NCI-H748 (cell line): ENCODE measurements at regions not wholly inside any gene's neighbourhood (a gene's known extent, or its start where the extent isn't known, plus 50 kb on each side); places are given as distances from the start of the nearest gene placed in this dataset.
"Not testable (repeated sequence)": the region's sequence is repeated elsewhere in the genome, so short reads cannot be mapped to it uniquely, and the experiment has no call there.

Experiments
- DNase-seq: peaks from one replicate; lab custom pipeline; 2025; ENCODE audit not compliant: unreplicated experiment; lab: John Stamatoyannopoulos, UW

- DNase-seq, result no peak
Measured at GRCh38 chr5:118554241-118554640, 434.1 kb downstream of the DTWD2 start.

GRCh38 chr5:118553662-118554061 is 434.7 kb downstream of the DTWD2 start:
- no peak for DNase-seq

DNA sequence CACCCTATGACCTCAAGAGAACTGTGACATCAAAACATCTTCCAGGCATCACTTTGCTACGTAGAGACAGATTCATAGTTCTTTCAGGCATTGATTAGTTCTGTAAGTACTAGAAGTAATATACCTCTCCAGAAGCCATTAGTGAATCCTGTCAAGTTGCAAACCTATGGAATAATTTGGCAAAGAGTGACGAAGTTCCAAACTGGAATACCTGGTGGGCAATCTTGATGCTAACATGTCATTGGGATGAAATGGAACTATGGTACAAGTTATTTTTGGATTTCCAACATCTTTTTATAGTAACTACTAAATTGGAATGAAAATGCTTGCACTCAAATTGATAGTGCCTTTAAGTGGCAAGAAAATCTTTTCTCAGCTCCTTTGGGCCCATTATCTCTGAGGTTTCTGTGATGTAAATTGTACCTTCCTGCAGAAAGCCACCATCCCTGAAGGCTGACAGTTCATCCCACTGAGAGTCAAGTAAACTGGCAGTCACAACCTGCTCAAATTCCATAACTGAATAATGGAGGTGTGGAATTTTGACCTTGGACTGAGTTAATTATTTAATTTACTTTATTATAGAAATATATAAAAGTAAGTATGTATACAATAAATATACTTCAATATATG is 435.5 kb downstream of the DTWD2 start:
- no peak for DNase-seq

DNA sequence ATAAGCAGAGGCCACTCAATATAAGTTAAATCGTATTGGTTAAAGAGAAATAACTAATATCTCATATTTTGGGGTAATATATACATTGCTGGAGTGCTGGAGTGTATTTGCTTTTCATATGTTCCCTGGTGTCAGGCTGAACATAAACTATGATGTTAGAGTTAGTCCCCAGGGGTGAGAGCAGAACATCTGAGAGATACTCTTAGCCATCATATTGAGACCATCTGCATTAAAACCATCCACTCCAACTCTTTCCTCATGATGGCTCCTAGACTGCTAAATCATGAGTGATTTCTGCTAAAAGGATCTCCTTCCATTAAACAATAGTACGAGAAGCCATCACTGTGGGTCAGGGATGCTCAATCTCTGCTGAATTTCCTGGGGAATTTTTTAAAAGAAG is 436.2 kb downstream of the DTWD2 start:
- no peak for DNase-seq

DNA sequence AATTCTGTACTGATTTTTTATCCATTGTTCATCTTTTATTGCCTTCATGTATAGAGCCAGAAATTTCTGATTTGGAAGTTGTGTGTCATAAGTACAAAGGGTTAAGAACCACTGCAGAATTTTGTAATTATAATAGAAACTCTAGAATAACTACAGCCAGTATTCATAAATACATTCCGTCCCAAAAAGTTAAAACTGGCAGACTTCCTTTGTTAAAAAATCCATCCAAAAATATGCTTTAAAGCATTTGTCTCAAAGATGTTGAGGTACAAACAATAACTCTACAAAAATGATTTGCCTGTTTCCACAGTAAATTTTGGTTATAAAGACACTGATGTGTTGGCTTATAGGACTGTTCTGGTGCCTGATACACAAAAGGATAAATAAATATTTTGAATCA is 436.6 kb downstream of the DTWD2 start:
- DNase-seq, result no peak

DNA sequence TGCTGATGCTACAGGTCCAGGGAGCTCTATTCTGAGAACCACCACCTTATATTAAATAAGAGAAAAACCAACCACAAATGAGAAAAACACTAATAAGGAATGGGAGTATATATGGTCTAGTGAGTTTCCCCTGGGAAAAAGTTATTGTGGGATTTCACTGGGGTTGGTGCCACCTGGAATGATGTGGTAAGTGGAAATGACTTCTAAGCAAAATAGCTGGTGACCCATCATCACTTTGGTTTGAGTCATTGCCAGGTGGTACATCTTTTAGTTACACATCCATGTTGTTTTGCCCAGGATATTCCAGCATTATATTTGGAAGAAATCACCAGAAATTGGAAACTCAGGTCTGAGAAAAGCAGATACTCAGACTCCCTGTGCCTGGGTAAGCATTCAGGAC is 437.3 kb downstream of the DTWD2 start:
- no peak for DNase-seq

DNA sequence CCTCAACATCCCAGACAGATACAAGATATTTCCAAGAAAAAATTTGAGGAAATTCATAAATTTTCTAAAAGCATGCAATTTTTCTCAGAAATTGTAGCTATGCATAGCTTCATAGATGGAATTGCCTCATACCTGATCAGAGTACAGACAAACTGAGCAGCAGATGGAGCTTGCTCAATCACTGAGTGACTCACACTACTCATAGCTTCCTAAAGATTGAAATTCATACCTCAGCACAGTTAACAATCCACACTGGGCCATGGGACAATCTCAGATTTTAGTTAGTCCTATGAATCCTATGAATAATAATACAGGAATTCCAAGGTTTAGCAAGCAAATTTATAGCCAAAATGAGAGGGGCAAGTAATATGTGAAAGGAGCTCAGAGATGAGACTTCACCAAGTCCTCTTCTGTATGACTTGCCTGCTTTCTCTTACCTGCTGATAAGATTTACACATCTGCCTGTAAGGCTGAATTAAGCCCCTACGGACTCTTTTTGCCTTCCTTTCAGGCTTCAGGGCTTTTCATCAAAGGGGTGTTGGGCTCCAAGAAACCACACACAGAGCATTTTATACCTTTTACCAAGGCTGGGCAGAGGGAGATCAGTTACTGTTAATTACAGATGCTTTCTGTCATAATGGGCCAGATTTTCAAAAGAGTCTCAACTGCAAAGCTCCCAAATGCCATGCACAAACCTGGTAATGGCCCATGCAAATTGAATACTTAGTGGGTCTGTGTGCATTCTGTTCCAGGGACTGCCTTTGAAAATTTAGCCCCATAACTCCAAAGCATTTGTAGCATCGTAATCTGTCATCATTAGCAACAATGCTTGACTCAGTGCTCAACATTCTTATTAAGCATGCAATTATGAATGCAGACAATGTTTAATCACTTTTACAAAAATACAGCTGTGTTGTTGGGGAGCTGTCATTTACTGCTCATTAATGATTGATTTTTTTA is 439.3 kb downstream of the DTWD2 start:
- DNase-seq, result no peak

DNA sequence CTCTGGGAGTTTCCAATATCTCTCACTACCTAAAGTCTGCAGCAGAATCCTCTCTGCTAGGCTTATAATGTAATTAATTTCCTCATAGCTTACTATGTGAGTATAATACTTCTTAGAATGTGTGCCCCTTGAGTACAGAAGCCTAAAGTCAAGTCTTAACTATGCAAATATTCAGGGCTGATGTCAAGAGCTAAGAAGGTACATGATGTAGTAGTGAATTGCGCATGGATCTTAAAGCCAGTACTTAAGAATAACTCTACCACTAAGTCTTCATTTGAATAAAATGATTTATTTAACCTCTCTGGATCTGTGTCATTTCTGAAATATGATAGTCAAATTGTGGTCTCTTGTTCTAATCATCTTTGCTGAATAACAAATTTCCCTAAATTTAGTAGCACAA is 442.9 kb downstream of the DTWD2 start:
- DNase-seq, result no peak

GRCh38 chr5:118544887-118545449 is 443.4 kb downstream of the DTWD2 start:
- no peak for DNase-seq

DNA sequence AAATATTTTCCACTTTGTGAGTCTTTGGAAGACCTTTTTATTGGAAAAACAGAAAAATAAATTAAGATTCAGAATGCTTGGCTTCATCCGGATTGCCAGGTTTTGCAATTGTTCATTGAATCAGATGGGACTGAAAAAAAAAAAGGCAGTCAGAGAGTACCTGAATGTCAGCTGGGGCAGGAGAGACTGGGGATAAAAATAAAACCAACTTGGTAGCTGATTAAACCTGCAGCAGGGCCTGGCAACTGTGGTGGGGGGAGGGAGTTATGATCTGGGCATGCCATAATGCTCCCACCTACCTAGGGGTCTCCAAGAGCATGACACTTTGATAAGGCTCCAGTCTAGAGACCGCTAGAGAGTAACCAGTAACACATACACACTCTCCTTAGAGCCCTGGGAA is 454.4 kb downstream of the DTWD2 start:
- no peak for DNase-seq

- no peak for DNase-seq
Measured at GRCh38 chr5:118533156-118533555, 455.2 kb downstream of the DTWD2 start.

DNA sequence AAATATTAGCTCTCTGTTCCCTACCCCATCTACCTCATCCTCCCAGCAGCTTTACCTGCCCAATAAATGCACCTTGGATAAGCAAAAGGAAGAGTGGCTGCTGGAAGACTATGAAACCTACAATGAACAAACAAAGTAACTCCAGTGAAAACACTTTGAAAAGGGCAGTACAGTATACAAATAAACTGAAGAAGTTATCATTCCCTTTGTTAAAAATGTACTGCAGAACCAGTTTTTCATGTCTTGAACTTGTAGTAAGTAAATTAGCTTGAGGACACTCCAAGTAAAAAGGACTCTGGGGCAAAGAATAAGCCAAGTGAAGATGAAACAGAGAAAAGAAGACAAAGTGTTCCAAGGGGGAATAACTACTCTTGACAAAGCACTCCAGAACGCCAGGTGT is 457.1 kb downstream of the DTWD2 start:
- DNase-seq, result no peak

GRCh38 chr5:118529361-118530144 is 458.8 kb downstream of the DTWD2 start:
- DNase-seq, result no peak

- DNase-seq, result no peak
Measured at GRCh38 chr5:118522626-118523025, 465.7 kb downstream of the DTWD2 start.

GRCh38 chr5:118520771-118521415 is 467.5 kb downstream of the DTWD2 start:
- no peak for DNase-seq

DNA sequence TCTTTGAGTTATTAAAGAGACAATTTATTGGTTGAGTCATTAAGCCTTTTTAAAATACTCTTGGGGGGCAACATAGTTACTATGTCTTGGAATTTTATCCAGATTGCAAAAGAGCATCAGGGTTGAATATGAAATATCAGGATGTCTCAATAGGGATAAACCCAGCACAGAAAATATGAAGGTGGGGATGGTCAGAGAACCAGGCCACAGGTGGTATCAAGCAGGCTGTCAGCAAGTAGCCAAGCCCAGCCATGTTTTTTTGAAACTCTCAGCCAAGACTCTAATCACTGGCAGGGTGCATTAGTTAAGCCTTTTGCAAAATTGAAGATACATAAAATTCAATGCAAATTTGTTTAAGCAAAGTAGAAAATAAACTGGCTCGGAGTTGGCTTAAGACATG is 468.9 kb downstream of the DTWD2 start:
- no peak for DNase-seq

DNA sequence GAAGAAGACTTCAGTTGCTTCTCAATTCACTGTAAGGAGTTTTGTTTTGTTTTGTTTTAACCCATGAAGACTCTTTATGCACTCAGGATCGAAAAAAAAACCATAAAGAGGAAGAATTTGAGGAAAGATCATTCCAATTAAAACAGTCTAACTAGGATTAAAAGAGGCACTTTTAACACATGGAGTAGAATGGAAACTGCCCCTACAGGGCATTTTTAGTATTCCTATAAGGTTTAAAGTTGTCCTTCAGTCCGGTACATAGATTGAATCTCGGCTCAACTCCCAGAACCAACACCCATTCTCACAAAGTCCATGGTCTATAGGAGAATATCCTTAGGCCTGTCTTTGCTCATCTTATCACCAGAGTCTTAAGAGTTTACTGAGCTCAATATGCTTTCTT is 469.6 kb downstream of the DTWD2 start:
- DNase-seq, result no peak

DNA sequence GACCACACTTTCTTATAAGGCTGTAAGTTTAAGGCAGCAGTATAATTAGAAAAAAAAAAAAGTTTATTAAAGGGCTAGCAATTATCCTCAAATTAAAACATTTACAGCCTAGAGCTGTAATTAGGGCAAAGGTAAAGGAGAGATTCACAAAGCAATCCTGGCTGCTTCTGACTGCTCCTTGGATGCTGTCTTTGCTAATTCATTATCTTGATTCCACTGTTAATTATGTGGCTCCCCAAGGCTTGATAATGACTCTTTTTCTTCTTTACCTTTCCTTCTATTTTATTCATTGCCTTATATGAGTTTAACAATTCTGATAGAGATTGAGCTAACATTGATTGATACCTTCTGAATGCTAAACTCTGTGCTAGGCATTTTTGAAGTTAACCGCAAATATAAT is 476.5 kb downstream of the DTWD2 start:
- no peak for DNase-seq

DNA sequence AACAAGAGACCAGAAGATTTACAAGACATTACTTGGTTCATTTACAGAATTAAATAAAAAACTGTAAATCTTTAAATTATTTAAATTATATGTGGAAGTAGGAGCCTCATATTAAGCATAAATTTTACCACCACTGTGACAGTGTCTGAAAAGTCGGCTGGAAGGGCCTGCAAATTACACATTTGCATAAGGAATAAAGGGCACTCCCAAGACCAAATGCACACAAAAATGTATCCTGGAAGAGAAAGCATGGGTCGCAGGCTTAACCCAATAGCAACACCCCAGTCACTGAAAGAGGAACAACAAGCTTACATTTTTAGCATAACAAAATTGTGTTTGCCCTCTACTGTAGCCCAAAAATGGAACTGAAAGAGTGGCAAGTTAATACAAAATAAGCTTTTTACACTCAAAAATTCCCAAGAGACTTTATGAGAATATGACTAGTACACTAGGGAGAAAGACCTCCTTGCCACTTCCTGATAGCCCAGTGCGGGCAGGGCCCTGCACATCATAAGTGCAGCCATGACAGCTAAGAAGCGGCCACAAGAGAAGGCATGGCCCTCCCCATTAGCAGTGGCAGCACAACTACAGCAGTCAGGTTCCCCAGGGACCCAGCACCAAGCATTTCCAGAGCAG is 482.0 kb downstream of the DTWD2 start:
- DNase-seq, result no peak

- not testable (repeated sequence) for DNase-seq
Measured at GRCh38 chr5:118502232-118502631, 486.1 kb downstream of the DTWD2 start.
